CD1c-positive myeloid dendritic cell (primary cell): ENCODE measurements at regions not wholly inside any gene's neighbourhood (a gene's known extent, or its start where the extent isn't known, plus 50 kb on each side); places are given as distances from the start of the nearest gene placed in this dataset.
"Not testable (repeated sequence)": the region's sequence is repeated elsewhere in the genome, so short reads cannot be mapped to it uniquely, and the experiment has no call there.

ENCODE experiments used
- DNase-seq: peaks from one replicate; pipeline ENCODE4 v3.0.0-alpha.2; 2016; ENCODE audit errors: extremely low spot score

GRCh38 chr4:12458621-12459020, 1025.5 kb downstream of the RAB28 start:
- no peak for DNase-seq

- no peak for DNase-seq
Observed at GRCh38 chr4:12452291-12452690, 1023.6 kb upstream of the HS3ST1 start.

GRCh38 chr4:12447451-12447850, 1018.8 kb upstream of the HS3ST1 start:
- DNase-seq = no peak

GRCh38 chr4:12446657-12447185, 1018.0 kb upstream of the HS3ST1 start:
- DNase-seq = no peak

GRCh38 chr4:12446256-12446655, 1017.6 kb upstream of the HS3ST1 start:
- no peak for DNase-seq

GRCh38 chr4:12445711-12446235, 1017.1 kb upstream of the HS3ST1 start:
- DNase-seq = no peak

- no peak for DNase-seq
Observed at GRCh38 chr4:12439633-12440305, 1011.1 kb upstream of the HS3ST1 start.

- not testable (repeated sequence) for DNase-seq
Observed at GRCh38 chr4:12431259-12431658, 1002.6 kb upstream of the HS3ST1 start.

- DNase-seq = no peak
Observed at GRCh38 chr4:12421364-12421763, 992.7 kb upstream of the HS3ST1 start.

- no peak for DNase-seq
Observed at GRCh38 chr4:12416755-12417154, 988.1 kb upstream of the HS3ST1 start.

- no peak for DNase-seq
Observed at GRCh38 chr4:12414181-12414812, 985.6 kb upstream of the HS3ST1 start.

GRCh38 chr4:12411072-12411471, 982.4 kb upstream of the HS3ST1 start:
- no peak for DNase-seq

GRCh38 chr4:12409507-12410190, 981.0 kb upstream of the HS3ST1 start:
- DNase-seq = no peak

- DNase-seq = no peak
Observed at GRCh38 chr4:12408364-12408763, 979.7 kb upstream of the HS3ST1 start.

GRCh38 chr4:12403175-12403574, 974.5 kb upstream of the HS3ST1 start:
- DNase-seq = no peak

GRCh38 chr4:12399781-12400180, 971.1 kb upstream of the HS3ST1 start:
- DNase-seq = no peak

GRCh38 chr4:12393631-12394262, 965.1 kb upstream of the HS3ST1 start:
- DNase-seq = no peak

GRCh38 chr4:12389604-12390003, 960.9 kb upstream of the HS3ST1 start:
- DNase-seq = no peak

GRCh38 chr4:12382567-12382966, 953.9 kb upstream of the HS3ST1 start:
- DNase-seq = no peak

- no peak for DNase-seq
Observed at GRCh38 chr4:12379191-12379590, 950.5 kb upstream of the HS3ST1 start.

GRCh38 chr4:12375805-12376204, 947.1 kb upstream of the HS3ST1 start:
- DNase-seq = no peak

GRCh38 chr4:12365869-12366268, 937.2 kb upstream of the HS3ST1 start:
- not testable (repeated sequence) for DNase-seq
